Neural cell (in vitro differentiated cells): ENCODE measurements at regions not wholly inside any gene's neighbourhood (a gene's known extent, or its start where the extent isn't known, plus 50 kb on each side); places are given as distances from the start of the nearest gene placed in this dataset.
"Not testable (repeated sequence)": the region's sequence is repeated elsewhere in the genome, so short reads cannot be mapped to it uniquely, and the experiment has no call there.

ENCODE experiments used
- H2AFZ ChIP-seq: fragments of 200-600, 300-800 bp; sonication (generic), shearing (Covaris generic); 2 replicates; pipeline ENCODE4 v1.6.0; 2014; ENCODE audit warnings: low read depth, mild to moderate bottlenecking, antibody characterized with exemption, low read length, moderate library complexity
- H3F3A ChIP-seq: fragments of 200-600 bp; shearing (Covaris generic); 2 replicates; pipeline ENCODE4 v1.6.1; 2016; ENCODE audit warnings: mild to moderate bottlenecking, moderate library complexity, mixed read lengths, antibody characterized with exemption, low read length; ENCODE audit not compliant: insufficient read depth, poor library complexity, severe bottlenecking
- H3K27ac ChIP-seq: fragments of 200-600, 300-800 bp; sonication (generic), shearing (Covaris generic); 2 replicates; pipeline ENCODE4 v1.5.1; 2014; ENCODE audit warnings: mild to moderate bottlenecking, low read length, moderate library complexity
- H3K27me3 ChIP-seq: fragments of 300-800, 200-600 bp; sonication (generic), shearing (Covaris generic); 2 replicates; pipeline ENCODE4 v1.6.0; 2014; ENCODE audit warnings: mild to moderate bottlenecking, low read depth, low read length, moderate library complexity; ENCODE audit not compliant: insufficient read depth
- H3K36me3 ChIP-seq: fragments of 300-800, 200-600 bp; sonication (generic), shearing (Covaris generic); 2 replicates; pipeline ENCODE4 v1.5.1; 2014; ENCODE audit warnings: mild to moderate bottlenecking, antibody characterized with exemption, low read length, moderate library complexity; ENCODE audit not compliant: insufficient read depth
- H3K4me2 ChIP-seq: fragments of 300-800, 200-600 bp; sonication (generic), shearing (Covaris generic); 2 replicates; pipeline ENCODE4 v1.6.0; 2014; ENCODE audit warnings: mild to moderate bottlenecking, low read length
- H3K4me3 ChIP-seq: fragments of 300-800, 200-600 bp; sonication (generic), shearing (Covaris generic); 2 replicates; pipeline ENCODE4 v1.5.1; 2014; ENCODE audit warnings: mild to moderate bottlenecking, low read length, moderate library complexity
- H3K79me2 ChIP-seq: fragments of 200-600 bp; shearing (Covaris generic); replicated peaks from 2 replicates; pipeline ENCODE4 v1.6.0; 2014; ENCODE audit warnings: mild to moderate bottlenecking, low read length, moderate library complexity; ENCODE audit not compliant: insufficient read depth
- H3K9ac ChIP-seq: fragments of 300-800, 200-600 bp; sonication (generic), shearing (Covaris generic); 2 replicates; pipeline ENCODE4 v1.6.1; 2016; ENCODE audit warnings: mild to moderate bottlenecking, low read length, mixed read lengths
- H3K9me2 ChIP-seq: fragments of 200-600 bp; shearing (Covaris generic); 2 replicates; pipeline ENCODE4 v1.6.1; 2016; ENCODE audit warnings: mild to moderate bottlenecking, low read length, mixed read lengths; ENCODE audit not compliant: insufficient read depth
- H3K9me3 ChIP-seq: fragments of 200-600, 300-800 bp; sonication (generic), shearing (Covaris generic); 2 replicates; pipeline ENCODE4 v1.6.1; 2016; ENCODE audit warnings: mild to moderate bottlenecking, mixed run types, low read length, moderate library complexity, mixed read lengths
- H4K20me1 ChIP-seq: fragments of 200-600 bp; shearing (Covaris generic); 2 replicates; pipeline ENCODE4 v1.6.1; 2016; ENCODE audit warnings: mild to moderate bottlenecking, mixed run types; ENCODE audit not compliant: insufficient read depth
- CTCF ChIP-seq: fragments of 450-650 bp; IDR thresholded peaks from 2 replicates; pipeline ENCODE4 v1.5.1; 2014; ENCODE audit warnings: antibody characterized with exemption, mild to moderate bottlenecking, moderate library complexity; ENCODE audit not compliant: poor library complexity, severe bottlenecking
- EP300 ChIP-seq: fragments of 450-650 bp; conservative IDR thresholded peaks from 2 replicates; pipeline ENCODE4 v1.6.1; 2014; ENCODE audit warnings: antibody characterized with exemption, mild to moderate bottlenecking, moderate library complexity; ENCODE audit not compliant: poor library complexity, severe bottlenecking
- EZH2 ChIP-seq: fragments of 200-600, 300-800 bp; shearing (Covaris generic), sonication (generic); IDR thresholded peaks from 2 replicates; pipeline ENCODE4 v1.6.1; 2014; ENCODE audit warnings: antibody characterized with exemption, low read length, borderline replicate concordance, mild to moderate bottlenecking; ENCODE audit not compliant: insufficient read depth, poor library complexity, severe bottlenecking
- MXI1 ChIP-seq: fragments of 450-650 bp; conservative IDR thresholded peaks from 2 replicates; pipeline ENCODE4 v1.6.1; 2014; ENCODE audit warnings: antibody characterized with exemption, mild to moderate bottlenecking; ENCODE audit not compliant: poor library complexity, severe bottlenecking
- POLR2AphosphoS5 ChIP-seq: IDR thresholded peaks from 2 replicates; pipeline ENCODE4 v1.6.1; 2012
- RAD21 ChIP-seq: fragments of 450-650 bp; conservative IDR thresholded peaks from 2 replicates; pipeline ENCODE4 v1.6.1; 2014; ENCODE audit warnings: antibody characterized with exemption, mild to moderate bottlenecking, moderate library complexity
- SMC3 ChIP-seq: fragments of 450-650 bp; conservative IDR thresholded peaks from 2 replicates; pipeline ENCODE4 v1.6.1; 2014; ENCODE audit warnings: antibody characterized with exemption, mild to moderate bottlenecking, moderate library complexity; ENCODE audit not compliant: poor library complexity
- TAF1 ChIP-seq: IDR thresholded peaks from 2 replicates; pipeline ENCODE4 v1.6.1; 2012; ENCODE audit warnings: low read depth
- TF ChIP-seq, protein P1 (sequence below): IDR thresholded peaks from 2 replicates; pipeline ENCODE4 v1.6.1; 2012; ENCODE audit warnings: borderline replicate concordance

DNA sequence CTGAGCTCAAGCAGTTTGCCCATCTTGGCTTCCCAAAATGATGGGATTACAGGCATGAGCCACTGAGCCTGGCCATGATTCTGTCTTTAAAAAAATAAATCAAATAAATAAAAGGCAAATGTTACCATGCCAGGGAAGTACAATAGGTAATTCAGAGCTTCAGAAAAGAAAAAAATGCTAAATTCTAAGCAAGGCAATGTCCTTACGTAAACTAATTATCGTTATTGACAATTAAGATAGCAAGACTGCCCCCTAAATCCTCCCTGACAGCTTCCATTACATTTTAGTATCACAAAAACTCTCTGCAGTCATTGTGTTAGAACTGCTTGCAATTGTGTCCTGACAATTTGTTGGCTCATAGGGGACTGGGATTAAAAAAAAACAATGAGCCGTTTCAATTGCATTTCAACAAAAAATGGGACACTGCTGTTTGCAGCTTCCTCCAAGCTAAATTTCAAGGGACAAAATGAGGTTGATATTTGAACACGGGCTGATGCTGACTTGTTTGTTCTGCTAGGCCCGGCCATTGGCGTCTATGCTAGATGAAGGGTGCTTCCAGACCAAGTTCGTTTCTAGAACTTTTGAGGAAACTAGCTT is 88.9 kb downstream of the MOGAT1 start:
- H3K36me3 ChIP-seq = no peaks in the 10 kb centered on the region
- H4K20me1 ChIP-seq = no peaks in the 10 kb centered on the region
- H3K9me2 ChIP-seq = no peaks in the 10 kb centered on the region
- no peak overlapping the region for H3K9ac ChIP-seq
- H3K4me2 ChIP-seq = no peak overlapping the region
- no peaks in the 10 kb centered on the region for H3K27me3 ChIP-seq
- TF ChIP-seq EZH2 = no peak
- TF ChIP-seq POLR2AphosphoS5 = no peak
- no peak for TF ChIP-seq TAF1
- no peak for TF ChIP-seq MXI1
- H3F3A ChIP-seq = no peaks in the 10 kb centered on the region
- H3K9me3 ChIP-seq = no peaks in the 10 kb centered on the region
- H3K79me2 ChIP-seq = no peaks in the 10 kb centered on the region
- no peak overlapping the region for H3K4me3 ChIP-seq
- H3K27ac ChIP-seq = no peak overlapping the region
- no peak overlapping the region for H2AFZ ChIP-seq

GRCh38 chr2:222761888-222762287 is 90.4 kb downstream of the MOGAT1 start:
- H3K36me3 ChIP-seq = no peaks in the 10 kb centered on the region
- no peaks in the 10 kb centered on the region for H3K9me2 ChIP-seq
- H2AFZ ChIP-seq = no peak overlapping the region
- no peak overlapping the region for H3K4me2 ChIP-seq
- H3K27me3 ChIP-seq = no peaks in the 10 kb centered on the region
- H3K9me3 ChIP-seq = no peaks in the 10 kb centered on the region
- H4K20me1 ChIP-seq = no peaks in the 10 kb centered on the region
- no peak overlapping the region for H3K4me3 ChIP-seq
- no peak overlapping the region for H3K9ac ChIP-seq
- no peak overlapping the region for H3K27ac ChIP-seq
- no peaks in the 10 kb centered on the region for H3K79me2 ChIP-seq
- H3F3A ChIP-seq = no peaks in the 10 kb centered on the region
- no peak for TF ChIP-seq SMC3
- TF ChIP-seq, protein P1, sequence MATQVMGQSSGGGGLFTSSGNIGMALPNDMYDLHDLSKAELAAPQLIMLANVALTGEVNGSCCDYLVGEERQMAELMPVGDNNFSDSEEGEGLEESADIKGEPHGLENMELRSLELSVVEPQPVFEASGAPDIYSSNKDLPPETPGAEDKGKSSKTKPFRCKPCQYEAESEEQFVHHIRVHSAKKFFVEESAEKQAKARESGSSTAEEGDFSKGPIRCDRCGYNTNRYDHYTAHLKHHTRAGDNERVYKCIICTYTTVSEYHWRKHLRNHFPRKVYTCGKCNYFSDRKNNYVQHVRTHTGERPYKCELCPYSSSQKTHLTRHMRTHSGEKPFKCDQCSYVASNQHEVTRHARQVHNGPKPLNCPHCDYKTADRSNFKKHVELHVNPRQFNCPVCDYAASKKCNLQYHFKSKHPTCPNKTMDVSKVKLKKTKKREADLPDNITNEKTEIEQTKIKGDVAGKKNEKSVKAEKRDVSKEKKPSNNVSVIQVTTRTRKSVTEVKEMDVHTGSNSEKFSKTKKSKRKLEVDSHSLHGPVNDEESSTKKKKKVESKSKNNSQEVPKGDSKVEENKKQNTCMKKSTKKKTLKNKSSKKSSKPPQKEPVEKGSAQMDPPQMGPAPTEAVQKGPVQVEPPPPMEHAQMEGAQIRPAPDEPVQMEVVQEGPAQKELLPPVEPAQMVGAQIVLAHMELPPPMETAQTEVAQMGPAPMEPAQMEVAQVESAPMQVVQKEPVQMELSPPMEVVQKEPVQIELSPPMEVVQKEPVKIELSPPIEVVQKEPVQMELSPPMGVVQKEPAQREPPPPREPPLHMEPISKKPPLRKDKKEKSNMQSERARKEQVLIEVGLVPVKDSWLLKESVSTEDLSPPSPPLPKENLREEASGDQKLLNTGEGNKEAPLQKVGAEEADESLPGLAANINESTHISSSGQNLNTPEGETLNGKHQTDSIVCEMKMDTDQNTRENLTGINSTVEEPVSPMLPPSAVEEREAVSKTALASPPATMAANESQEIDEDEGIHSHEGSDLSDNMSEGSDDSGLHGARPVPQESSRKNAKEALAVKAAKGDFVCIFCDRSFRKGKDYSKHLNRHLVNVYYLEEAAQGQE = no peak
- no peak for TF ChIP-seq CTCF
- TF ChIP-seq EP300 = no peak
- TF ChIP-seq TAF1 = no peak
- TF ChIP-seq POLR2AphosphoS5 = no peak

GRCh38 chr2:222762342-222762741 is 90.9 kb downstream of the MOGAT1 start:
- H3F3A ChIP-seq = no peaks in the 10 kb centered on the region
- no peaks in the 10 kb centered on the region for H3K79me2 ChIP-seq
- H3K9ac ChIP-seq = no peak overlapping the region
- no peaks in the 10 kb centered on the region for H4K20me1 ChIP-seq
- no peak overlapping the region for H3K27ac ChIP-seq
- H3K9me2 ChIP-seq = no peaks in the 10 kb centered on the region
- H3K9me3 ChIP-seq = no peaks in the 10 kb centered on the region
- H3K27me3 ChIP-seq = no peaks in the 10 kb centered on the region
- H3K4me3 ChIP-seq = no peak overlapping the region
- no peak overlapping the region for H2AFZ ChIP-seq
- no peaks in the 10 kb centered on the region for H3K36me3 ChIP-seq
- no peak for TF ChIP-seq EZH2
- TF ChIP-seq TAF1 = no peak
- TF ChIP-seq CTCF = no peak
- no peak for TF ChIP-seq POLR2AphosphoS5
- no peak for TF ChIP-seq RAD21
- TF ChIP-seq SMC3 = no peak
- H3K4me2 ChIP-seq = no peak overlapping the region

GRCh38 chr2:222765883-222766282 is 94.4 kb downstream of the MOGAT1 start:
- H3K79me2 ChIP-seq, H3K4me3 ChIP-seq, H3F3A ChIP-seq, H3K9me3 ChIP-seq, H4K20me1 ChIP-seq, H3K36me3 ChIP-seq, H3K9me2 ChIP-seq, H3K27ac ChIP-seq, H3K27me3 ChIP-seq, H3K9ac ChIP-seq, H2AFZ ChIP-seq, H3K4me2 ChIP-seq: not testable (repeated sequence)
